ENCODE measurements at regions not wholly inside any gene's neighbourhood (a gene's known extent, or its start where the extent isn't known, plus 50 kb on each side); places are given as distances from the start of the nearest gene placed in this dataset.

GRCh38 chr4:1480720-1481119 is 74.5 kb upstream of the NKX1-1 start:
- TF ChIP-seq CTCF (conservative IDR thresholded peaks at IDR 0.05) (no peak), ZFX (IDR thresholded peaks at IDR 0.05) (no peak)

Measured in C4-2B (cell line).